ENCODE measurements at regions not wholly inside any gene's neighbourhood (a gene's known extent, or its start where the extent isn't known, plus 50 kb on each side); places are given as distances from the start of the nearest gene placed in this dataset.

DNA sequence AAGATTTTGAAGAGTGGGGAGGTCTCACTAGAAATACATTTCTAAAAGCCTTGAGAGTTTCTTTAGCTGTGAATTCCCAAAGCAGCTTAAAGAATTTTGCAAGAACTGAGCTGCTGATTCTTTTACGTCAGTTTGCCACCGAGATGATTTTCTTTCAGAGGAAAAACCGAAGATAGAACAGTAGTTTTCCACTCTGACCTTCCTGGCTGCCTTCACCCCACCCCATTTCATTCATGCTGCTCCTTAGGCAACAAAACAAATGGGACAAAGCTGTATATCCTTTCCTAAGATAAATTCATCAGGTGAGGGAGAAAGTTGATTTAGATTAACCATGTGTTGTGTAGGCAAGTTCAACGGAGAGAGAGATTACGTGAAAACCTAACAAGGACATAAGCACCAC is 947.0 kb downstream of the GALC start:
- ChIA-PET CTCF (no interaction called here), SMC1A (ENCODE audit: uncharacterized antibody, unreplicated experiment) (no interaction called here), RAD21 (ENCODE audit: unreplicated experiment) (no interaction called here), POLR2A (no interaction called here)
- TF ChIP-seq, protein P1, sequence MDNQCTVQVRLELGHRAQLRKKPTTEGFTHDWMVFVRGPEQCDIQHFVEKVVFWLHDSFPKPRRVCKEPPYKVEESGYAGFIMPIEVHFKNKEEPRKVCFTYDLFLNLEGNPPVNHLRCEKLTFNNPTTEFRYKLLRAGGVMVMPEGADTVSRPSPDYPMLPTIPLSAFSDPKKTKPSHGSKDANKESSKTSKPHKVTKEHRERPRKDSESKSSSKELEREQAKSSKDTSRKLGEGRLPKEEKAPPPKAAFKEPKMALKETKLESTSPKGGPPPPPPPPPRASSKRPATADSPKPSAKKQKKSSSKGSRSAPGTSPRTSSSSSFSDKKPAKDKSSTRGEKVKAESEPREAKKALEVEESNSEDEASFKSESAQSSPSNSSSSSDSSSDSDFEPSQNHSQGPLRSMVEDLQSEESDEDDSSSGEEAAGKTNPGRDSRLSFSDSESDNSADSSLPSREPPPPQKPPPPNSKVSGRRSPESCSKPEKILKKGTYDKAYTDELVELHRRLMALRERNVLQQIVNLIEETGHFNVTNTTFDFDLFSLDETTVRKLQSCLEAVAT (IDR thresholded peaks at IDR 0.05): no peak
- TF ChIP-seq SMAD1 (IDR thresholded peaks at IDR 0.05; ENCODE audit: low read depth, partially characterized antibody): no peak
- no peak for TF ChIP-seq FOS (IDR thresholded peaks at IDR 0.05; ENCODE audit: borderline replicate concordance, extremely low read depth, insufficient read length)
- TF ChIP-seq, protein P2, sequence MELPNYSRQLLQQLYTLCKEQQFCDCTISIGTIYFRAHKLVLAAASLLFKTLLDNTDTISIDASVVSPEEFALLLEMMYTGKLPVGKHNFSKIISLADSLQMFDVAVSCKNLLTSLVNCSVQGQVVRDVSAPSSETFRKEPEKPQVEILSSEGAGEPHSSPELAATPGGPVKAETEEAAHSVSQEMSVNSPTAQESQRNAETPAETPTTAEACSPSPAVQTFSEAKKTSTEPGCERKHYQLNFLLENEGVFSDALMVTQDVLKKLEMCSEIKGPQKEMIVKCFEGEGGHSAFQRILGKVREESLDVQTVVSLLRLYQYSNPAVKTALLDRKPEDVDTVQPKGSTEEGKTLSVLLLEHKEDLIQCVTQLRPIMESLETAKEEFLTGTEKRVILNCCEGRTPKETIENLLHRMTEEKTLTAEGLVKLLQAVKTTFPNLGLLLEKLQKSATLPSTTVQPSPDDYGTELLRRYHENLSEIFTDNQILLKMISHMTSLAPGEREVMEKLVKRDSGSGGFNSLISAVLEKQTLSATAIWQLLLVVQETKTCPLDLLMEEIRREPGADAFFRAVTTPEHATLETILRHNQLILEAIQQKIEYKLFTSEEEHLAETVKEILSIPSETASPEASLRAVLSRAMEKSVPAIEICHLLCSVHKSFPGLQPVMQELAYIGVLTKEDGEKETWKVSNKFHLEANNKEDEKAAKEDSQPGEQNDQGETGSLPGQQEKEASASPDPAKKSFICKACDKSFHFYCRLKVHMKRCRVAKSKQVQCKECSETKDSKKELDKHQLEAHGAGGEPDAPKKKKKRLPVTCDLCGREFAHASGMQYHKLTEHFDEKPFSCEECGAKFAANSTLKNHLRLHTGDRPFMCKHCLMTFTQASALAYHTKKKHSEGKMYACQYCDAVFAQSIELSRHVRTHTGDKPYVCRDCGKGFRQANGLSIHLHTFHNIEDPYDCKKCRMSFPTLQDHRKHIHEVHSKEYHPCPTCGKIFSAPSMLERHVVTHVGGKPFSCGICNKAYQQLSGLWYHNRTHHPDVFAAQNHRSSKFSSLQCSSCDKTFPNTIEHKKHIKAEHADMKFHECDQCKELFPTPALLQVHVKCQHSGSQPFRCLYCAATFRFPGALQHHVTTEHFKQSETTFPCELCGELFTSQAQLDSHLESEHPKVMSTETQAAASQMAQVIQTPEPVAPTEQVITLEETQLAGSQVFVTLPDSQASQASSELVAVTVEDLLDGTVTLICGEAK (IDR thresholded peaks at IDR 0.05; ENCODE audit: borderline replicate concordance): no peak
- TF ChIP-seq, protein P3, sequence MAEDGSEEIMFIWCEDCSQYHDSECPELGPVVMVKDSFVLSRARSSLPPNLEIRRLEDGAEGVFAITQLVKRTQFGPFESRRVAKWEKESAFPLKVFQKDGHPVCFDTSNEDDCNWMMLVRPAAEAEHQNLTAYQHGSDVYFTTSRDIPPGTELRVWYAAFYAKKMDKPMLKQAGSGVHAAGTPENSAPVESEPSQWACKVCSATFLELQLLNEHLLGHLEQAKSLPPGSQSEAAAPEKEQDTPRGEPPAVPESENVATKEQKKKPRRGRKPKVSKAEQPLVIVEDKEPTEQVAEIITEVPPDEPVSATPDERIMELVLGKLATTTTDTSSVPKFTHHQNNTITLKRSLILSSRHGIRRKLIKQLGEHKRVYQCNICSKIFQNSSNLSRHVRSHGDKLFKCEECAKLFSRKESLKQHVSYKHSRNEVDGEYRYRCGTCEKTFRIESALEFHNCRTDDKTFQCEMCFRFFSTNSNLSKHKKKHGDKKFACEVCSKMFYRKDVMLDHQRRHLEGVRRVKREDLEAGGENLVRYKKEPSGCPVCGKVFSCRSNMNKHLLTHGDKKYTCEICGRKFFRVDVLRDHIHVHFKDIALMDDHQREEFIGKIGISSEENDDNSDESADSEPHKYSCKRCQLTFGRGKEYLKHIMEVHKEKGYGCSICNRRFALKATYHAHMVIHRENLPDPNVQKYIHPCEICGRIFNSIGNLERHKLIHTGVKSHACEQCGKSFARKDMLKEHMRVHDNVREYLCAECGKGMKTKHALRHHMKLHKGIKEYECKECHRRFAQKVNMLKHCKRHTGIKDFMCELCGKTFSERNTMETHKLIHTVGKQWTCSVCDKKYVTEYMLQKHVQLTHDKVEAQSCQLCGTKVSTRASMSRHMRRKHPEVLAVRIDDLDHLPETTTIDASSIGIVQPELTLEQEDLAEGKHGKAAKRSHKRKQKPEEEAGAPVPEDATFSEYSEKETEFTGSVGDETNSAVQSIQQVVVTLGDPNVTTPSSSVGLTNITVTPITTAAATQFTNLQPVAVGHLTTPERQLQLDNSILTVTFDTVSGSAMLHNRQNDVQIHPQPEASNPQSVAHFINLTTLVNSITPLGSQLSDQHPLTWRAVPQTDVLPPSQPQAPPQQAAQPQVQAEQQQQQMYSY (CRISPR knock-in tag; IDR thresholded peaks at IDR 0.05): no peak
- no peak for TF ChIP-seq FOXK2 (IDR thresholded peaks at IDR 0.05)
- no peak for TF ChIP-seq STAT1 (conservative IDR thresholded peaks at IDR 0.05)
- ATAC-seq: no peak
- Histone ChIP-seq H3K4me2 (ENCODE audit: control insufficient read depth, insufficient read depth) (no peak overlapping the region), H4K20me1 (ENCODE audit: control insufficient read depth, insufficient read depth) (no peaks in the 10 kb centered on the region), H2AFZ (ENCODE audit: control insufficient read depth, low read depth, low read length) (no peak overlapping the region), H3K4me3 (no peak overlapping the region), H3K9ac (ENCODE audit: control insufficient read depth, insufficient read depth, low read length) (no peak overlapping the region), H3K36me3 (ENCODE audit: control insufficient read depth in 2 of 2, insufficient read depth in 2 of 2, low read length in 1 of 2) (no peaks in the 10 kb centered on the region), H3K4me1 (ENCODE audit: control insufficient read depth, insufficient read depth, low read length) (no peaks in the 10 kb centered on the region), H3K79me2 (ENCODE audit: control insufficient read depth, insufficient read depth, low read length) (no peaks in the 10 kb centered on the region), H3K9me3 (replicated peaks; ENCODE audit: control insufficient read depth, insufficient read depth, low read length) (no peaks in the 10 kb centered on the region), H3K27me3 (replicated peaks in 1 of 2; ENCODE audit: control insufficient read depth in 2 of 2, insufficient read depth in 2 of 2, low read length in 1 of 2) (no peaks in the 10 kb centered on the region), H3K27ac (ENCODE audit: control insufficient read depth, insufficient read depth) (no peak overlapping the region)
- no peak for FAIRE-seq
- no TSS peak for BruUV-seq (replicated peaks)
- no peak for DNase-seq (ENCODE audit: low read depth, low spot score)
- in situ Hi-C loops (cut with MboI): no loop called here
- intact Hi-C loops (cut with micrococcal nuclease; ENCODE audit: unreplicated experiment): no loop called here
- 51% methylated on average over 5 of the region's 5 CpGs for WGBS (ENCODE audit: insufficient coverage, insufficient replicate concordance, low lambda C conversion rate, missing lambda C conversion rate)
